T-helper 1 cell treated with Interleukin-12 subunit alpha and Interleukin-12 subunit beta and Interleukin-4 antibody, amounts not matched to agents 30 μg/mL and 1 μg/mL, for 36 hours (primary cell): ENCODE measurements at regions not wholly inside any gene's neighbourhood (a gene's known extent, or its start where the extent isn't known, plus 50 kb on each side); places are given as distances from the start of the nearest gene placed in this dataset.

Experiments
- H3K27ac Mint-ChIP-seq: one replicate; pipeline ENCODE4 v1.8.0; 2021; ENCODE audit warnings: mild to moderate bottlenecking, mixed read lengths
- H3K27me3 Mint-ChIP-seq: one replicate; pipeline ENCODE4 v1.8.0; 2021; ENCODE audit warnings: low read depth, mixed read lengths
- H3K36me3 Mint-ChIP-seq: one replicate; pipeline ENCODE4 v1.8.0; 2021; ENCODE audit warnings: low read depth, mixed read lengths
- H3K4me1 Mint-ChIP-seq: one replicate; pipeline ENCODE4 v1.8.0; 2021; ENCODE audit warnings: low read depth, mixed read lengths
- H3K4me3 Mint-ChIP-seq: one replicate; pipeline ENCODE4 v1.8.0; 2021; ENCODE audit warnings: mild to moderate bottlenecking, moderate library complexity, mixed read lengths
- H3K9me3 Mint-ChIP-seq: one replicate; pipeline ENCODE4 v1.8.0; 2021; ENCODE audit warnings: mixed read lengths

DNA sequence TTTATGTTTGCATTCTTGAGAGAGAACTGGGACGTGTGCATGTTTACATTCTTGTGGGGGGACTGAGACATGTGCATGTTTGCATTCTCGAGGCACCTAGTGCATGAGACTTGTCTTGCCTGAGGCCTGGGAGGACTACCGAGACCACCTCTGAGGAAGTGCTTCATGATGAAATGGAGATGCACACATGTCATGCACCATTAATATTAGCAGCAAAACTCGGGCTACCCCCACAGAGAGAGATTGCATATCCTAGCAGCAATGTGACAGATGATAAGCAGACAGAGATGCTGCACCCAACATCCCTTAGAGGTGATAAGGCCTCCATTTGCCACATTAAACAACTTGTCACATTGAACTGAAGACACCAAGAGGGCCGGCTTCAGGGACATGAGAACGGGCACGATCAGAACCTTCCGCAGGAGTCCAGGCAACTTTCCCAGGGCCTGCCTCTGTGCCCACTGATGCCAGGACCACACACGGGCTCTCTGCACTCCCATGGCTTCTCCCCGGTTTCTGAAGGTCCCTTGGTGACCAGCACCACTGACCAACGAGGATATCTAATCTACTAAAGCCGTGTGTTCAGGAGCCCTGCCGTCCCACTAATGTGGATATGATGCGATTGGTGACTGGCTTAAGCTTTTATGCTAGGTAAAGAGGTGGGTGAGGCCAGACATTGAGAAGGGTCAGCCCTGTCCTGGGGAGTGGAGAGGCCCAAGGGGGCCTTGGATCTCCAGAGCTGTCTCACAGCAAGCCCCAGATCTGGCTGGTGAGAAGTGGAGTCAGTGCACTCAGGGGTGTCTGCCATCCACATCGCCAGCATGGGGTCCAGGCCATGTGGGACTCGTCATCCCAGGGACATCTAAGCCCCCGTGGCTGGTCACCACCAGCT, 208.3 kb downstream of the NDUFA10 start:
- no peaks in the 10 kb centered on the region for H3K4me1 Mint-ChIP-seq
- no peaks in the 10 kb centered on the region for H3K27me3 Mint-ChIP-seq
- no peaks in the 10 kb centered on the region for H3K9me3 Mint-ChIP-seq
- H3K36me3 Mint-ChIP-seq: no peaks in the 10 kb centered on the region
- no peak overlapping the region for H3K4me3 Mint-ChIP-seq
- no peak overlapping the region for H3K27ac Mint-ChIP-seq

DNA sequence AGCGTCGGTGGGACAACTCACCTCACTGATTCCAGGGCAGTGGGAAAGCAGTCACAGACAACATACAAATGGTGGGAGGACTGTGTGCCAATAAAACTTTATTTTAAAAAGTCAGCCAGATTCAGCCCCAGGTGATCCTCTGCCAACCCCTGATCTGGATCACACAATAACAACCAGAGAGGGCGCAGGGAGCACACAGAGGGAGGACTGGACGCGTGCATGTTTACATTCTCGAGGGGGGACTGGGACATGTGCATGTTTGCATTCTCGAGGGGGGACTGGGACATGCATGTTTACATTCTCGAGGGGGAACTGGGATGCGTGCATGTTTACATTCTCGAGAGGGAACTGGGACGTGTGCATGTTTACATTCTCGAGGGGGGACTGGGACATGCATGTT, 209.5 kb downstream of the NDUFA10 start:
- no peaks in the 10 kb centered on the region for H3K9me3 Mint-ChIP-seq
- H3K27me3 Mint-ChIP-seq: no peaks in the 10 kb centered on the region
- H3K4me1 Mint-ChIP-seq: no peaks in the 10 kb centered on the region
- H3K27ac Mint-ChIP-seq: no peak overlapping the region
- no peak overlapping the region for H3K4me3 Mint-ChIP-seq
- H3K36me3 Mint-ChIP-seq: no peaks in the 10 kb centered on the region

DNA sequence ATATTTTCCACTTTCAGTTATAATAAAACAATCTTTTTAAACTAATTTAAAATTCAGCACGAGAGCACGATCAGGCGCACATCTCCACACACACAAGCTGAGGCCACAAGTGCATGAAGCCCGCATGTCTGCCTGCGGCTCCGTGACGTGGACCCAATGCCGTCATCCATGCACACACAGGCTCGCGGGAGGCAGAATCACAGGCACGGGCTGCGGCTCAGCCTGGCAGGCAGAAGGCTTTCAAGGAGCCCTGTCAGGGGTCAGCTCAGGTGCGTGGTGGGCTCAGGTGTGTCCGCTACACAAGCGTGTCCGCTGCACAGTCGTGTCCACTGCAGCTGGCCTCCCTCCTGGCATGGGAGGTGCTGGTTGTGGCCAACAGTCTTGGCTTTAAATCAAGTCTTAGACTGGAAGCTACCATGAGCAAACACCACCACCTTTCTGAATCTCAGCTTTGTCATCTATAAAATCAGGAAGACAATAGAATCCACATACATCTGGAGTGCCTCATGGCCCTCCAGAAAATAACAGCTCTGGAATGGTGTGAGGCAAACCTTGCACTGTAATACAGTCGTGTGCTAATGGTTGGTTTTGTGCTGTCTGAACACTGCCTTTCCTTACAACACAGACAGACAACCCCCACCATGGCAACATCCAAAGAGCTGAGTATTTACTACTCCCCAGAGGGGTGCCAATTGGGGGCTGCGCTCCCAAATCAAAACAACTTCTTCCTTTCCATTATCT, 210.1 kb downstream of the NDUFA10 start:
- no peaks in the 10 kb centered on the region for H3K27me3 Mint-ChIP-seq
- no peaks in the 10 kb centered on the region for H3K4me1 Mint-ChIP-seq
- H3K4me3 Mint-ChIP-seq: no peak overlapping the region
- no peak overlapping the region for H3K27ac Mint-ChIP-seq
- H3K36me3 Mint-ChIP-seq: no peaks in the 10 kb centered on the region
- H3K9me3 Mint-ChIP-seq: no peaks in the 10 kb centered on the region

DNA sequence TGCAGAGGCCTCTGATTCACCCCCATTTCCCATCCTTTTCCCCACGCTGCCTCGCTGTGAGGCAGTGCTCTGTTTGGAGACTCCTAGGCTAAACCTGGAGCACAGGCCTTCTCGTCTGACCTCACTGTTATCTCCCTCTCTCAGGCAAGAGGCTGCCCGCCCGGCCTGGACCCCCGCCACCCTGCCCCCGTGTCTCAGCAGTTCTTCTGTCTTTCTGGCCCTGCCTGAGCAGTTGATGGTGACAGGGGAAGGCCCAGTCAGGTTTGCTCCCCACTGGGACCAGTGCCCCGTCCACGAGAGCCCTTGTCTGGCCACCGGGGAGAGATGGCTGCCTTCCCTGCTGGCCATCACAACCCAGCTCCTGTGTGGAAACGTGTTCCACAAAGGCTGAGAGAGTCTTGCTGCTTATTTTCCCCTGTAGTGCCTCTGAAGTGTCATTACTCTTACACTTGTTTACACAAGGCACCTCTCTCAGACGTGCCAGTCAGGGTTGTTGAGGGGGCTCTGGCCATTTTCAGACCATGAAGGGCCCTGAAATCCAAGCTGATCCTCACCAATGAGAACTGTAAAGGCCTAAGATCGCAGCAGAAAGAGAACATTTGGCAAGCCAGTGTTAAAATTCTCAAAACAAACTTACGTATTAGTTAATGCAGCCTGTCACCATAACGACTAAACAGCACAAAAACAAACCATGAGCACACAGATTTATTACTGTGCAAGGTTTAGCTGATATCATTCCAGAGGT, 210.9 kb downstream of the NDUFA10 start:
- Mint-ChIP-seq H3K4me3 (no peak overlapping the region), H3K4me1 (no peaks in the 10 kb centered on the region), H3K27ac (no peak overlapping the region), H3K9me3 (no peaks in the 10 kb centered on the region), H3K27me3 (no peaks in the 10 kb centered on the region), H3K36me3 (no peaks in the 10 kb centered on the region)

DNA sequence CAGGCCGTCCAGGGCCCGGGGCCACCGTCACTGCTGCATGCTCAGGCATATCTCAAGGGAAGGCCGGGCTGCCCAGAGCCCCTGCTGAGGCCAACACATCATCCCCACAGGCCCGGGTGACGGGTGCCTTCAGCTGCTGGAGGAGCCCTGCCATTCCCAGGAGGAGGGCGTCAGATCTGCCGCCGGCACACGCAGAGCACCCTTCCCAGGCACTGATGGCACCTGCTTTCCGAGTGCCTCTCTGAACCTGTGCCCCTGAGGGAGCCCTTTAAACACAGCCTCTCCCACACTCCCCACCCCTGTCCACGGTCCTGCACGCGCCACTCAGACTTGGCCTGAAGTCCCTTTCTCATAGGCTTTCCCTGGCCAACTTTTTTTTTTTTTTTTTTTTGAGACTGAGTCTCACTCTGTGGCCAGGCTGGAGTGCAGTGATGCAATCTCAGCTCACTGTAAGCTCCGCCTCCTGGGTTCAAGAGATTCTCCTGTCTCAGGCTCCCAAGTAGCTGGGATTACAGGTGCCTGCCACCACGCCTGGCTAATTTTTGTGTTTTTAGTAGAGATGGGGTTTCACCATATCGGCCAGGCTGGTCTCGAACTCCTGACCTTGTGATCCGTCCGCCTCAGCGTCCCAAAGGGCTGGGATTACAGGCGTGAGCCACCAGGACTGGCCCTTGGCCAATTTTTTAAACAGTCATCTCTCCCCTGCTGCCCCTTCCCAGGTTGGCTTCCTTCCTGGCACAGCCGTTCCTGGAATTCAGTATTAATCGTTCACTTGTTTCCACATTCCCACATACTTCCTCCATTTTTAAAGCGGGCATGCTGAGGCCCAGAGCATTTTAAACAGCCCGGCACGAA, 211.7 kb downstream of the NDUFA10 start:
- H3K9me3 Mint-ChIP-seq: no peaks in the 10 kb centered on the region
- H3K36me3 Mint-ChIP-seq: no peaks in the 10 kb centered on the region
- no peak overlapping the region for H3K27ac Mint-ChIP-seq
- no peaks in the 10 kb centered on the region for H3K27me3 Mint-ChIP-seq
- H3K4me1 Mint-ChIP-seq: no peaks in the 10 kb centered on the region
- H3K4me3 Mint-ChIP-seq: no peak overlapping the region

DNA sequence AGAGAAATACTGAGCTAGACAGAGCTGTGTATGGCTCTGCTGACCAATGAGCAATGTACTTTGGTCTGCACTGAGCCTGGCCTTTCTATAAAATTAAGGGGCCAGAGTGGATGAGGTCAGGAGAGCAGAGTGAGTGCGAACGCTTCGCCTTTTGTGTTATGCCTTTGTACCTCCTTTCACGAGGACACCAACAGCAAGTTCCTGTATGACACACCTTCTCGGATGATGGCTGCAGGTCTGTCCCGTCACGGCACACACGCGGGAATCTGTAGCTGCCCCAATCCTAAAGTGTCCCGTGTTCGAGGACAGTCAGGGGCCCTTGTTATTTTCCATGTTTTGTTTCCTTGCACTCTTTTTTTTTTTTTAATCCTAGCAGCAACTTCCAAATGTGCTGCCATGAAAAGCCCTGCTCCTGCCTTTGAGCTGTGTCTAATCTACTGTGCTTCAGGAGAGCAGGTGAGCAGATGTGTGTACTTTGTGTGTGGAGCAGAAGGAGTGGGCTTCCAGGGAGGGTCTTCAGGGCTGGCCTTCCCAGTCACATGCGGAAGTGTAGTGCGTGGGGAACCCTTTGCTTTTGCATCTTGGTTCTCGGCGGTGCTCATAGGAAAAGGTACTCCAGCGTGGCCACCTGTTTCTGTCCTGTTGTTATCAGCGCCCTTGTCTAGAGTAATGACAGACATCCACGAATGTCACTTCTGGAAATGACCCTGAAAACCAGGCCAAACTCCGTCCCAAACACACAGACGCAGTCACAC, 213.2 kb downstream of the NDUFA10 start:
- H3K36me3 Mint-ChIP-seq: no peaks in the 10 kb centered on the region
- H3K4me3 Mint-ChIP-seq: no peak overlapping the region
- H3K27me3 Mint-ChIP-seq: no peaks in the 10 kb centered on the region
- H3K27ac Mint-ChIP-seq: no peak overlapping the region
- H3K4me1 Mint-ChIP-seq: no peaks in the 10 kb centered on the region
- no peaks in the 10 kb centered on the region for H3K9me3 Mint-ChIP-seq

DNA sequence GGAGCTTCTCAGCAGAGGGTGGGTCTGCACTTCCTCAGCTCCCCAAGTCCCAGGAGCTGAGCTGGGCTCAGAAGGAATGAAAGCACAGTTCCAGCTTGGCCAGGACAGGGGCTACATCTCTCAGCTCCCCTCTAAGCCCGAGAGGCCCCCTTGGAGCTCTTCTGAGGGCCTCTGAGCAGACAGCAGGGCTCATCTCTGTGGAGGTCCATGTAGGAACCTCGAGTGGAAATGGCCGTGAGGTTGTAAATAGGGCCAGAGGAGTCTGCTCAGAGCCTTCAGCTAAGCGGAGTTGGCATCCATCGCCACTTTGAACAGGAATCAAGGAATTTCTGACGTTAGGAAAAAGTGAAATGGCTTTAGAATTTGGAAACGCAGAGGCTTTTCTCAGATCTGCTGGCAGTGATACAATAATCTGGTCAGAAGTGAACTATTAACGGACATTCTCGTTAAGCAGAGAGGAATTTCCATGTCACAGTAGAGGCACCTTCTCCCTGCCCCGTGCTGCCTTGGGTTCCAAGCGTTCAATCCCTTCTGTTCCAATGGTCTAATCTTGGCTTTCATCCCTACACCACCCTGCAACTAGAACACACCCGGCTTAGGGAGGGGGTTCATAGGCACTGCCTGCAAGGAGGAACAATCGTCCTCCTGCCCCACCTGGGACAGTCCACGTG, 213.9 kb downstream of the NDUFA10 start:
- Mint-ChIP-seq H3K27me3 (no peaks in the 10 kb centered on the region), H3K4me1 (no peaks in the 10 kb centered on the region), H3K27ac (no peak overlapping the region), H3K36me3 (no peaks in the 10 kb centered on the region), H3K4me3 (no peak overlapping the region), H3K9me3 (no peaks in the 10 kb centered on the region)

DNA sequence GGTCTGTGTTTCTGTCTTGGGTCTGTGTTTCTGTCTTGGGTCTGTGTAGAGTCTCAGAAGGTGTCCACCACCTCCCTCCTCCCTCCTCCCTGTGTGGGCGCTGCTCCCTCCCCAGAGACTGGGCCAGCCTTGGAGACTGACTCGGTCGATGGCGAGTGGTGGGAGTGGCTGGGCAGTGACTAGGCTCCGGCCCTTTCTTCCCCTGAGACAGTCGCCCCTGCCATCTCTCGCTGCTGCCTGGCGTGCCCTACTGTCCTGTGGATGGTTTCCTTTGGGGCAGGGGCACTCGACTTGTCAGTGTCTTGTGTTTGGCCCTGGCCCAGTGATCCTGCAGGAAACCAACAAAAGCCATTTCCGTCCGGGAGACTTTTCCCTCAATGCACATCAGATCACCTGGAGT, 215.8 kb downstream of the NDUFA10 start:
- H3K4me3 Mint-ChIP-seq: no peak overlapping the region
- no peaks in the 10 kb centered on the region for H3K36me3 Mint-ChIP-seq
- H3K9me3 Mint-ChIP-seq: no peaks in the 10 kb centered on the region
- H3K4me1 Mint-ChIP-seq: no peaks in the 10 kb centered on the region
- H3K27me3 Mint-ChIP-seq: no peaks in the 10 kb centered on the region
- H3K27ac Mint-ChIP-seq: no peak overlapping the region

DNA sequence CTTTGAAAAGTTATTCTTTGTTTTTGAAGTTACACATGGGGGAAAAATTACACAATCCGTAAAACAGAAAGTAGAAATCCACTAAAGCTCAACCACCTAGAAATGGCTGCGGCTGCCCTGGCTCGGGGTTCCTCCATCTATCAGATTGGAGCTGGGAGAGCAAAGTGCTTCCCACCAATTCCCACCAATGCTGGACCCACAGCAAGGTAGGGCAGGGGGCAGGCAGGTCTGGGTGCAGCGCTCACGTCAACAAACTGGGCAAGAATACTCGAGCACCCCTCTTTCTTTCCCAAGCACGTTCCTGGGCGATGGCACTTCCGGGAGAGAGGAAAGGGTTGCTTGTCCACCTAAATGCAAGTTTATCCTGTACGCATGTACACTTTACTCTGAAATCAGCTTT, 217.6 kb downstream of the NDUFA10 start:
- no peak overlapping the region for H3K27ac Mint-ChIP-seq
- H3K27me3 Mint-ChIP-seq: no peaks in the 10 kb centered on the region
- no peaks in the 10 kb centered on the region for H3K4me1 Mint-ChIP-seq
- no peaks in the 10 kb centered on the region for H3K9me3 Mint-ChIP-seq
- no peak overlapping the region for H3K4me3 Mint-ChIP-seq
- no peaks in the 10 kb centered on the region for H3K36me3 Mint-ChIP-seq

DNA sequence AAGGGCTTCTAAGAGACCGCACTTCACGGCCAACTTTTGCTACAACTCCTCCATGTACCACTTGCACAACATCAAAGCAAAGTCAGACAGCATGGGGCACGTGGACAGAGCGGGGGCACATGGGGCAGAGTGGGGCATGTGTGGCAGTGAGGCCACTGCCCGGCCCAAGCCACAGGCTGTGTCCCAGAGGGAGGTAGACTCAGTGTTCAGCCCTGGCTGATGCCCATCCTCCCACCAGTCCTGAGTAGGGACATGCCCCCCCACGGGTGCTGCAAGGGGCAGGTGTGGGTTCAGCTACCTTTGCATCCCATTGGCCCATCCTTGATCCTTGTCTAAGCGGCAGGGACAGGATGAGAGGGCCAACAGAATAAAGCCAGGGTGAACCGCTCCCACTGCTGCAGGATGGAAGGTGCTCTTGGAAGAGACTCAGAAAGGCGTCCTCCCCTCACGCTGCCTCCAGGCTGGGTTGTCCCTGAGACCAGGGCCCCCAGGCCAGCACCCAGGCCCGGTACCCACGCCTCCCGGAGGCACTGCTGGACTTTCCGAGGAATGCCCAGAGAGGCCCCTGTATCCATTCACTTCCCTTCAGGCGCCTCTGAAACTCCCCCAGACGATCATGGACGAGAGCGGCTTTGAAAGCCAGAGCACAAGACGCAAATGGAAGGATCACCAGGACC, 218.2 kb downstream of the NDUFA10 start:
- Mint-ChIP-seq H3K4me1 (no peaks in the 10 kb centered on the region), H3K4me3 (no peak overlapping the region), H3K27me3 (no peaks in the 10 kb centered on the region), H3K27ac (no peak overlapping the region), H3K36me3 (no peaks in the 10 kb centered on the region), H3K9me3 (no peaks in the 10 kb centered on the region)

DNA sequence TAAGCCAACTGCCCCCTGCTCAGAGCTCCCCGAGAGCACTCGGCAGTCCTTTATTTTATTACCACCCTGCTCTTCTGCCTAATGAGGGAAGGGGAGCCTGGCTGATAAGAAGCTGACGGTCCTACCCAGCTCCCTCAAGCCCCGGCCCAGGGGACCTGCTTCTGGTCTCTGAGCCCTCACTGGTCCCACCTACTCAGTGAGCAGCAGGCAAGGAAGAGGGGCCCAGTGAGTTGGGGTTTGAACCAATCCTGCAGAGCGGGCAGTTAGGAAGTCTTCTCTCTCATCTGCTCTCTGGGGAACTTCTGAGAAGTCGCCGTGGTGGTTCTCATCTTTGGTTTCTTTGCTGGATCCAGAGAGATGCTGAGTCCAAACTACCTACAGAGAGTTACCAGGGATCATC, 218.9 kb downstream of the NDUFA10 start:
- H3K9me3 Mint-ChIP-seq: no peaks in the 10 kb centered on the region
- no peak overlapping the region for H3K27ac Mint-ChIP-seq
- no peak overlapping the region for H3K4me3 Mint-ChIP-seq
- no peaks in the 10 kb centered on the region for H3K36me3 Mint-ChIP-seq
- no peaks in the 10 kb centered on the region for H3K27me3 Mint-ChIP-seq
- H3K4me1 Mint-ChIP-seq: no peaks in the 10 kb centered on the region

DNA sequence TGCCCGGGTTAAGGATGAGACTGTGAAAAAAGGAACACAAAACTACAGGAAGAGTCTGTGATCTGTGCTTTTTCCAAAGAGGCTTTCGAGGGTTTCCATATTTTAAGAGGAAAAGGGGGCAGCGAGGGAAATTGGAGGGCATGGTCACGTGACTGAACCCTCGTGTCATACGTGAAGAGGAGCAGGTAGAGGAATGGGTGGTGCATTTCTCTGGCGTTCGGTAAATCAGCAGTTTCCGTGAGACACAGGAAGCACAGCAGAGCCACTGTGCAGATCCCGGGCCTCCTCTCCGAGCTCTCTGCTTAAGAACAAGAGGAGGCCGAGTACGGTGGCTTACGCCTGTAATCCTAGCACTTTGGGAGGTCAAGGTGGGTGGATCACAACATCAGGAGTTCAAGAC, 219.7 kb downstream of the NDUFA10 start:
- Mint-ChIP-seq H3K4me1 (no peaks in the 10 kb centered on the region), H3K4me3 (no peak overlapping the region), H3K27me3 (no peaks in the 10 kb centered on the region), H3K27ac (no peak overlapping the region), H3K9me3 (no peaks in the 10 kb centered on the region), H3K36me3 (no peaks in the 10 kb centered on the region)

DNA sequence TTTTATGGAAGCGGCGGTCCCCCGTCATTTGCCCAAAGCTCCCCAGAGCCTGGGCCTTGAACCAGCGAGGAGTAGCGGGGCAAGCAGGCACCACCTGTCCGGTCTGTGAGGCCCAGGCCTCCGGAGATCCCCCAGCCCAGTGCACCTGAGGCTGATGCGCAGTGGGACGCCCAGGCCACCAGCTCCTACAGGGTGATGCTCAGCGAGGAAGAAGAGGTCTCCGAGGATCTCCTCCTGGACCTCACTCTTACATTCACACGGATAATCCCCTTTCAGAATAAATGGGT, 220.2 kb downstream of the NDUFA10 start:
- Mint-ChIP-seq H3K4me1 (no peaks in the 10 kb centered on the region), H3K27me3 (no peaks in the 10 kb centered on the region)

More for the DNA sequence above, 220.2 kb downstream of the NDUFA10 start:
- Mint-ChIP-seq H3K36me3 (no peaks in the 10 kb centered on the region), H3K9me3 (no peaks in the 10 kb centered on the region), H3K27ac (no peak overlapping the region), H3K4me3 (no peak overlapping the region)
